HG03558 (cell line): ENCODE measurements at regions not wholly inside any gene's neighbourhood (a gene's known extent, or its start where the extent isn't known, plus 50 kb on each side); places are given as distances from the start of the nearest gene placed in this dataset.

Experiments used
- ATAC-seq: cut with Tn5 transposase; IDR thresholded peaks from one replicate; pipeline ENCODE4 v1.9.1; 2021; ENCODE audit warnings: moderate number of reproducible peaks; ENCODE audit not compliant: unreplicated experiment; ENCODE audit errors: extremely low read depth

- no peak for ATAC-seq
Observed at GRCh38 chr4:125676156-125676555, 361.4 kb downstream of the FAT4 start.

- ATAC-seq, result no peak
Observed at GRCh38 chr4:125676583-125676982, 361.8 kb downstream of the FAT4 start.

GRCh38 chr4:125677665-125678307 is 363.0 kb downstream of the FAT4 start:
- no peak for ATAC-seq

GRCh38 chr4:125679989-125680388 is 365.2 kb downstream of the FAT4 start:
- ATAC-seq, result no peak

GRCh38 chr4:125681240-125681639 is 366.5 kb downstream of the FAT4 start:
- ATAC-seq, result no peak

GRCh38 chr4:125682730-125683129 is 368.0 kb downstream of the FAT4 start:
- ATAC-seq, result no peak

- ATAC-seq, result no peak
Observed at GRCh38 chr4:125688841-125689240, 374.1 kb downstream of the FAT4 start.

- ATAC-seq, result no peak
Observed at GRCh38 chr4:125689805-125690204, 375.1 kb downstream of the FAT4 start.

- ATAC-seq, result no peak
Observed at GRCh38 chr4:125693228-125693627, 378.5 kb downstream of the FAT4 start.

GRCh38 chr4:125702406-125702805 is 387.7 kb downstream of the FAT4 start:
- no peak for ATAC-seq

GRCh38 chr4:125703443-125703842 is 388.7 kb downstream of the FAT4 start:
- no peak for ATAC-seq

GRCh38 chr4:125704726-125705125 is 390.0 kb downstream of the FAT4 start:
- ATAC-seq, result no peak

GRCh38 chr4:125705681-125706080 is 390.9 kb downstream of the FAT4 start:
- no peak for ATAC-seq

- no peak for ATAC-seq
Observed at GRCh38 chr4:125707397-125707796, 392.6 kb downstream of the FAT4 start.

- no peak for ATAC-seq
Observed at GRCh38 chr4:125710766-125711165, 396.0 kb downstream of the FAT4 start.

GRCh38 chr4:125714049-125714448 is 399.3 kb downstream of the FAT4 start:
- ATAC-seq, result no peak

GRCh38 chr4:125714845-125715244 is 400.1 kb downstream of the FAT4 start:
- ATAC-seq, result no peak

- ATAC-seq, result no peak
Observed at GRCh38 chr4:125719987-125720386, 405.2 kb downstream of the FAT4 start.

- ATAC-seq, result no peak
Observed at GRCh38 chr4:125722009-125722408, 407.3 kb downstream of the FAT4 start.

GRCh38 chr4:125725957-125726525 is 411.3 kb downstream of the FAT4 start:
- ATAC-seq, result no peak

- no peak for ATAC-seq
Observed at GRCh38 chr4:125727931-125728330, 413.2 kb downstream of the FAT4 start.

- ATAC-seq, result no peak
Observed at GRCh38 chr4:125728568-125728967, 413.8 kb downstream of the FAT4 start.
